ENCODE measurements at regions not wholly inside any gene's neighbourhood (a gene's known extent, or its start where the extent isn't known, plus 50 kb on each side); places are given as distances from the start of the nearest gene placed in this dataset.

- Histone ChIP-seq H3K9me3 (ENCODE audit: control extremely low read depth in 1 of 3, control insufficient read depth in 2 of 3, insufficient read depth in 1 of 3, low read length in 2 of 3) (no peaks in the 10 kb centered on the region), H3K4me2 (replicated peaks; ENCODE audit: low read depth, low read length, poor library complexity, severe bottlenecking) (no peak overlapping the region), H3K4me3 (ENCODE audit: control extremely low read depth in 1 of 5, extremely low read depth in 1 of 5, insufficient read depth in 1 of 5, low read depth in 2 of 5, low read length in 4 of 5) (no peak overlapping the region), H3K27ac (ENCODE audit: low read length in 2 of 2) (no peak overlapping the region), H4K20me1 (ENCODE audit: control insufficient read depth, insufficient read depth, low read length, poor library complexity, severe bottlenecking) (no peaks in the 10 kb centered on the region), H3K27me3 (replicated peaks in 1 of 4; ENCODE audit: control extremely low read depth in 1 of 4, control insufficient read depth in 3 of 4, insufficient read depth in 4 of 4, low read length in 3 of 4) (no peaks in the 10 kb centered on the region), H3K9ac (ENCODE audit: low read length) (no peak overlapping the region), H3K79me2 (ENCODE audit: control insufficient read depth, insufficient read depth, low read length) (no peaks in the 10 kb centered on the region), H3K4me1 (ENCODE audit: control insufficient read depth in 2 of 2, insufficient read depth in 2 of 2, low read length in 2 of 2) (peaks cover 15% of the 10 kb centered on the region in 2 donors), H2AFZ (ENCODE audit: insufficient read depth, low read depth, low read length, poor library complexity, severe bottlenecking) (no peak overlapping the region), H3K36me3 (replicated peaks in 1 of 2; ENCODE audit: control extremely low read depth in 1 of 2, control insufficient read depth in 1 of 2, extremely low read depth in 1 of 2, insufficient read depth in 2 of 2, low read length in 1 of 2) (no peaks in the 10 kb centered on the region)
- no peaks in the 10 kb centered on the region for H3K9me3 Mint-ChIP-seq (ENCODE audit: insufficient read depth)
- no peak overlapping the region for H3K27ac Mint-ChIP-seq
- intact Hi-C loops (cut with micrococcal nuclease): no loop called here
- CTCF ChIA-PET: no interaction called here
- no peak for TF ChIP-seq EZH2 (IDR thresholded peaks at IDR 0.05; ENCODE audit: borderline replicate concordance, insufficient read depth, low read depth, low read length, poor library complexity, severe bottlenecking)
- TF ChIP-seq, protein P1, sequence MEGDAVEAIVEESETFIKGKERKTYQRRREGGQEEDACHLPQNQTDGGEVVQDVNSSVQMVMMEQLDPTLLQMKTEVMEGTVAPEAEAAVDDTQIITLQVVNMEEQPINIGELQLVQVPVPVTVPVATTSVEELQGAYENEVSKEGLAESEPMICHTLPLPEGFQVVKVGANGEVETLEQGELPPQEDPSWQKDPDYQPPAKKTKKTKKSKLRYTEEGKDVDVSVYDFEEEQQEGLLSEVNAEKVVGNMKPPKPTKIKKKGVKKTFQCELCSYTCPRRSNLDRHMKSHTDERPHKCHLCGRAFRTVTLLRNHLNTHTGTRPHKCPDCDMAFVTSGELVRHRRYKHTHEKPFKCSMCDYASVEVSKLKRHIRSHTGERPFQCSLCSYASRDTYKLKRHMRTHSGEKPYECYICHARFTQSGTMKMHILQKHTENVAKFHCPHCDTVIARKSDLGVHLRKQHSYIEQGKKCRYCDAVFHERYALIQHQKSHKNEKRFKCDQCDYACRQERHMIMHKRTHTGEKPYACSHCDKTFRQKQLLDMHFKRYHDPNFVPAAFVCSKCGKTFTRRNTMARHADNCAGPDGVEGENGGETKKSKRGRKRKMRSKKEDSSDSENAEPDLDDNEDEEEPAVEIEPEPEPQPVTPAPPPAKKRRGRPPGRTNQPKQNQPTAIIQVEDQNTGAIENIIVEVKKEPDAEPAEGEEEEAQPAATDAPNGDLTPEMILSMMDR (IDR thresholded peaks at IDR 0.05): no peak
- POLR2A ChIA-PET: no interaction called here
- no peaks in the 10 kb centered on the region for H3K27me3 Mint-ChIP-seq
- ATAC-seq (ENCODE audit: low read depth) (no peak), DNase-seq (no peak)
- 80% methylated on average over 1 of the region's 4 CpGs for WGBS (ENCODE audit: insufficient coverage)
- peaks cover 21% of the 10 kb centered on the region for H3K4me1 Mint-ChIP-seq
- H3K4me3 Mint-ChIP-seq: no peak overlapping the region
These were observed 78.2 kb downstream of the SPRY1 start for GRCh38 chr4:123474817-123475216.

- H3K27ac Mint-ChIP-seq: no peak overlapping the region
- Histone ChIP-seq H3K79me2 (ENCODE audit: control insufficient read depth, insufficient read depth, low read length) (no peaks in the 10 kb centered on the region), H3K27me3 (replicated peaks in 1 of 4; ENCODE audit: control extremely low read depth in 1 of 4, control insufficient read depth in 3 of 4, insufficient read depth in 4 of 4, low read length in 3 of 4) (no peaks in the 10 kb centered on the region), H3K4me1 (ENCODE audit: control insufficient read depth in 2 of 2, insufficient read depth in 2 of 2, low read length in 2 of 2) (peaks cover 15% of the 10 kb centered on the region in 2 donors), H3K4me3 (ENCODE audit: control extremely low read depth in 1 of 5, extremely low read depth in 1 of 5, insufficient read depth in 1 of 5, low read depth in 2 of 5, low read length in 4 of 5) (no peak overlapping the region), H4K20me1 (ENCODE audit: control insufficient read depth, insufficient read depth, low read length, poor library complexity, severe bottlenecking) (no peaks in the 10 kb centered on the region), H3K9ac (ENCODE audit: low read length) (no peak overlapping the region), H3K27ac (ENCODE audit: low read length in 2 of 2) (no peak overlapping the region), H3K9me3 (ENCODE audit: control extremely low read depth in 1 of 3, control insufficient read depth in 2 of 3, insufficient read depth in 1 of 3, low read length in 2 of 3) (no peaks in the 10 kb centered on the region), H2AFZ (ENCODE audit: insufficient read depth, low read depth, low read length, poor library complexity, severe bottlenecking) (no peak overlapping the region), H3K36me3 (replicated peaks in 1 of 2; ENCODE audit: control extremely low read depth in 1 of 2, control insufficient read depth in 1 of 2, extremely low read depth in 1 of 2, insufficient read depth in 2 of 2, low read length in 1 of 2) (no peaks in the 10 kb centered on the region), H3K4me2 (replicated peaks; ENCODE audit: low read depth, low read length, poor library complexity, severe bottlenecking) (no peak overlapping the region)
- intact Hi-C loops (cut with micrococcal nuclease): no loop called here
- TF ChIP-seq EZH2 (IDR thresholded peaks at IDR 0.05; ENCODE audit: borderline replicate concordance, insufficient read depth, low read depth, low read length, poor library complexity, severe bottlenecking): no peak
- TF ChIP-seq, protein P1 (IDR thresholded peaks at IDR 0.05): no peak
- CTCF ChIA-PET: no interaction called here
- no CpG with 5 or more reads among the region's 1 CpG for WGBS (ENCODE audit: insufficient coverage)
- no peak for ATAC-seq (ENCODE audit: low read depth)
- H3K9me3 Mint-ChIP-seq (ENCODE audit: insufficient read depth): no peaks in the 10 kb centered on the region
- POLR2A ChIA-PET: no interaction called here
- no peak overlapping the region for H3K4me3 Mint-ChIP-seq
- no peaks in the 10 kb centered on the region for H3K27me3 Mint-ChIP-seq
- no peak for DNase-seq
- peaks cover 21% of the 10 kb centered on the region for H3K4me1 Mint-ChIP-seq
These were observed 79.5 kb downstream of the SPRY1 start for GRCh38 chr4:123476089-123476488.

Data from B cell (primary cell).